ENCODE measurements at regions not wholly inside any gene's neighbourhood (a gene's known extent, or its start where the extent isn't known, plus 50 kb on each side); places are given as distances from the start of the nearest gene placed in this dataset.

DNA sequence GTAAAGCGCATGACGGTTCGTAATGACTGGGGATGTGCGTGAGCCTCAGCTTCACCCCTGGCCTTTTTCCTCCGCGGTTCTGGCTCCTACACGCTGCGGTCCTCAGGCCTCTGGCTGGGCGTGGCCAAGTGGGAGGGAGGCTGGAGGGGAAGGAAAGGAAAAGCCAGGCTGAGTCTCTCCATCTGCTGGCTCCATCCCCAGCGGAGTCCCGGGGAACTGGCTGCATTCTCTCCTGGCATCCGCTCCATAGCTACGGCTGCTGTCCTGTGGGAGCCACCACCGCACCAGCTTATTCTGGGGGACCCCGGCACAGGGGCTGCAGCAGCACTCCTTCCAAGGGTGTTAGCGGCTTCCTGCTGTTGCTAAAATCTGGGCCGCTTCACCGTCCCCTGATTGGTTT, 68.2 kb upstream of the SLC24A4 start:
- H2BK20ac ChIP-seq (ENCODE audit: low read depth, low read length) = no peak overlapping the region
- no peak overlapping the region for H3K9ac ChIP-seq (ENCODE audit: low read depth, low read length)
- no TSS peak for BruUV-seq (replicated peaks)
- 0% methylated on average over 3 of the region's 18 CpGs; no CpG with 5 or more reads in 1 of the 2 experiments for WGBS, 2 experiments (ENCODE audit: extremely low coverage in 2 of 2, insufficient read length in 1 of 2)
- H4K5ac ChIP-seq (ENCODE audit: low read depth, low read length) = no peak overlapping the region
- H2BK15ac ChIP-seq (ENCODE audit: low read depth, low read length) = no peak overlapping the region
- no peaks in the 10 kb centered on the region for H3K79me1 ChIP-seq (ENCODE audit: low read depth in 1 of 2, low read length in 2 of 2)
- no peaks in the 10 kb centered on the region for H3K9me3 ChIP-seq (ENCODE audit: control insufficient read depth, insufficient read depth, low read length)
- peak; percentile 45 for DNase-seq
- no peak overlapping the region for H2BK120ac ChIP-seq (ENCODE audit: low read depth, low read length)
- no peak overlapping the region for H3K56ac ChIP-seq (ENCODE audit: extremely low read depth, insufficient read depth, low read length)
- H3K4ac ChIP-seq (ENCODE audit: low read depth, low read length) = no peak overlapping the region
- H4K91ac ChIP-seq (ENCODE audit: insufficient read depth, low read depth, low read length) = no peak overlapping the region
- no peak overlapping the region for H2AK9ac ChIP-seq (replicated peaks; ENCODE audit: low read depth, low read length, poor library complexity)
- H2BK5ac ChIP-seq (ENCODE audit: low read depth, low read length, poor library complexity, severe bottlenecking) = no peak overlapping the region
- TF ChIP-seq RAD21 (IDR thresholded peaks at IDR 0.05; ENCODE audit: low read length) (no peak), POLR2A (IDR thresholded peaks at IDR 0.05; ENCODE audit: low read depth, low read length) (no peak), BHLHE40 (IDR thresholded peaks at IDR 0.05; ENCODE audit: low read depth, low read length) (no peak), SMC3 (IDR thresholded peaks at IDR 0.05; ENCODE audit: low read depth, low read length) (no peak), RCOR1 (IDR thresholded peaks at IDR 0.05; ENCODE audit: insufficient replicate concordance, low read length) (no peak), RFX5 (IDR thresholded peaks at IDR 0.05; ENCODE audit: low read depth, low read length) (no peak), MAFK (IDR thresholded peaks at IDR 0.05; ENCODE audit: low read depth, low read length) (no peak), CHD1 (IDR thresholded peaks at IDR 0.05; ENCODE audit: low read depth, low read length) (no peak), CEBPB (IDR thresholded peaks at IDR 0.05; ENCODE audit: low read depth, low read length) (no peak), MAZ (IDR thresholded peaks at IDR 0.05; ENCODE audit: borderline replicate concordance, low read depth, low read length) (no peak), FOS (IDR thresholded peaks at IDR 0.05; ENCODE audit: low read depth, low read length) (no peak)
- TF ChIP-seq, protein P1, sequence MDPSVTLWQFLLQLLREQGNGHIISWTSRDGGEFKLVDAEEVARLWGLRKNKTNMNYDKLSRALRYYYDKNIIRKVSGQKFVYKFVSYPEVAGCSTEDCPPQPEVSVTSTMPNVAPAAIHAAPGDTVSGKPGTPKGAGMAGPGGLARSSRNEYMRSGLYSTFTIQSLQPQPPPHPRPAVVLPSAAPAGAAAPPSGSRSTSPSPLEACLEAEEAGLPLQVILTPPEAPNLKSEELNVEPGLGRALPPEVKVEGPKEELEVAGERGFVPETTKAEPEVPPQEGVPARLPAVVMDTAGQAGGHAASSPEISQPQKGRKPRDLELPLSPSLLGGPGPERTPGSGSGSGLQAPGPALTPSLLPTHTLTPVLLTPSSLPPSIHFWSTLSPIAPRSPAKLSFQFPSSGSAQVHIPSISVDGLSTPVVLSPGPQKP (IDR thresholded peaks at IDR 0.05; ENCODE audit: borderline replicate concordance, low read depth, low read length) = no peak
- TF ChIP-seq, protein P2, sequence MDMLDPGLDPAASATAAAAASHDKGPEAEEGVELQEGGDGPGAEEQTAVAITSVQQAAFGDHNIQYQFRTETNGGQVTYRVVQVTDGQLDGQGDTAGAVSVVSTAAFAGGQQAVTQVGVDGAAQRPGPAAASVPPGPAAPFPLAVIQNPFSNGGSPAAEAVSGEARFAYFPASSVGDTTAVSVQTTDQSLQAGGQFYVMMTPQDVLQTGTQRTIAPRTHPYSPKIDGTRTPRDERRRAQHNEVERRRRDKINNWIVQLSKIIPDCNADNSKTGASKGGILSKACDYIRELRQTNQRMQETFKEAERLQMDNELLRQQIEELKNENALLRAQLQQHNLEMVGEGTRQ (IDR thresholded peaks at IDR 0.05; ENCODE audit: low read depth, low read length) = no peak
- TF ChIP-seq, protein P3, sequence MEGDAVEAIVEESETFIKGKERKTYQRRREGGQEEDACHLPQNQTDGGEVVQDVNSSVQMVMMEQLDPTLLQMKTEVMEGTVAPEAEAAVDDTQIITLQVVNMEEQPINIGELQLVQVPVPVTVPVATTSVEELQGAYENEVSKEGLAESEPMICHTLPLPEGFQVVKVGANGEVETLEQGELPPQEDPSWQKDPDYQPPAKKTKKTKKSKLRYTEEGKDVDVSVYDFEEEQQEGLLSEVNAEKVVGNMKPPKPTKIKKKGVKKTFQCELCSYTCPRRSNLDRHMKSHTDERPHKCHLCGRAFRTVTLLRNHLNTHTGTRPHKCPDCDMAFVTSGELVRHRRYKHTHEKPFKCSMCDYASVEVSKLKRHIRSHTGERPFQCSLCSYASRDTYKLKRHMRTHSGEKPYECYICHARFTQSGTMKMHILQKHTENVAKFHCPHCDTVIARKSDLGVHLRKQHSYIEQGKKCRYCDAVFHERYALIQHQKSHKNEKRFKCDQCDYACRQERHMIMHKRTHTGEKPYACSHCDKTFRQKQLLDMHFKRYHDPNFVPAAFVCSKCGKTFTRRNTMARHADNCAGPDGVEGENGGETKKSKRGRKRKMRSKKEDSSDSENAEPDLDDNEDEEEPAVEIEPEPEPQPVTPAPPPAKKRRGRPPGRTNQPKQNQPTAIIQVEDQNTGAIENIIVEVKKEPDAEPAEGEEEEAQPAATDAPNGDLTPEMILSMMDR (conservative IDR thresholded peaks at IDR 0.05; ENCODE audit: low read depth, low read length) = no peak
- intact Hi-C loops (cut with micrococcal nuclease) (no loop called here), dilution Hi-C loops (cut with HindIII; ENCODE audit: low sequenced_read_pairs, unreplicated experiment) (no loop called here), in situ Hi-C loops (cut with MboI; ENCODE audit: low sequenced_read_pairs) (no loop called here)
- H3K4me3 ChIP-seq (ENCODE audit: insufficient read depth, low read depth, low read length) = no peak overlapping the region
- H3K27me3 ChIP-seq (ENCODE audit: control insufficient read depth, insufficient read depth, low read length) = peaks cover 23% of the 10 kb centered on the region
- H3K9me1 ChIP-seq (ENCODE audit: insufficient read depth, low read length) = no peaks in the 10 kb centered on the region
- no peak overlapping the region for H3K23ac ChIP-seq (ENCODE audit: low read depth, low read length)
- H2AFZ ChIP-seq (replicated peaks; ENCODE audit: low read length, poor library complexity) = peak overlapping the region; percentile 59
- no peaks in the 10 kb centered on the region for H4K20me1 ChIP-seq (ENCODE audit: insufficient read depth, low read length)
- peak overlapping the region; percentile 25; the same call in 1 of the 2 replicates for H3K4me2 ChIP-seq (ENCODE audit: low read depth, low read length)
- ATAC-seq (ENCODE audit: low read depth) = peak; percentile 97
- ChIA-PET CTCF (no interaction called here), POLR2A (ENCODE audit: unreplicated experiment) (no interaction called here)
- no peak overlapping the region for H3K14ac ChIP-seq (replicated peaks; ENCODE audit: low read depth, low read length)
- no peak overlapping the region for H2AK5ac ChIP-seq (ENCODE audit: low read depth, low read length)
- no peaks in the 10 kb centered on the region for H3K36me3 ChIP-seq (ENCODE audit: control insufficient read depth, insufficient read depth, low read length)
- no peak overlapping the region for H3K27ac ChIP-seq (ENCODE audit: insufficient read depth, low read length)
- no peak overlapping the region for H3K18ac ChIP-seq (ENCODE audit: low read depth, low read length)
- no peaks in the 10 kb centered on the region for H3K4me1 ChIP-seq (ENCODE audit: control insufficient read depth, insufficient read depth, low read length)
- no peak overlapping the region for H4K8ac ChIP-seq (ENCODE audit: low read depth in 2 of 2, low read length in 2 of 2)
